ENCODE measurements at regions not wholly inside any gene's neighbourhood (a gene's known extent, or its start where the extent isn't known, plus 50 kb on each side); places are given as distances from the start of the nearest gene placed in this dataset.

DNA sequence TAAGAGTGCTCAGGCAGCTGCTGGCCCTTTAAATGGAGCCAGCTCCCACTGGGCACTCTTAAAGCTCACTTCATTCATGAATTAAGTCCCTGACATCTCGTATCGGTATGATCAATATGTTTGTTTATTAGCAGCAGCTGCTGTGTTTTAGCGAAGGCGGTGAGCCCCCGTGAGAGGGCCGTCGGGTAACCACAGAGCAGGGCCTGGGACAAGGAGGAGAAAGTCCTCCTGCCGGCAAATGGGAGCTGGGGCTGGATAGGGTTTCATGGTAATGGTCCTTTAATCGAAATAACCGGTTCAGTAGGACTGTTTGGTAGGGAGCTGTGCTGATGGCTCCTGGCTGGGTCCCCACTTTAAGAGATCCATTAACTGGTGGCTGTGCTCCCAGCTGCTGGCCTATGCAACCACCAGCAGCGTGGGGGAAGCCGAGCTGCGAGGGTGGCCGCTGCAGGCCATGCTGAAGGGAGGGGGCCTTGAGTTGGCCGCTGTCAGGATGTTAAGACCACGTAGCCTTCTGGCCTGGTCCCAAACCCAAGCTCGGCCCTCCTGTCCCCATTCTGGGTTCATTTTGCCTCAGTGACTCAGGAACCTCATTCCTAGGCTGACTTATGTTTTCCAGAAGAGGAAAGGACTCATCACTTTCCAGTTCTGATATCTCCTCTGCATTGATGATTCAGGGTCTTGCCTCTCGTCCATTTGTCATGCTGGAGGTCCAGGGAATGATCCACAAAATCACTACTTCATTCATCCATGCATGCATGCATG, 67.6 kb upstream of the NTRK3 start:
- no peak for DNase-seq (ENCODE audit: low read depth)
- no peak overlapping the region for H3K4me3 ChIP-seq (ENCODE audit: low read depth, low read length)
- TF ChIP-seq, protein P1, sequence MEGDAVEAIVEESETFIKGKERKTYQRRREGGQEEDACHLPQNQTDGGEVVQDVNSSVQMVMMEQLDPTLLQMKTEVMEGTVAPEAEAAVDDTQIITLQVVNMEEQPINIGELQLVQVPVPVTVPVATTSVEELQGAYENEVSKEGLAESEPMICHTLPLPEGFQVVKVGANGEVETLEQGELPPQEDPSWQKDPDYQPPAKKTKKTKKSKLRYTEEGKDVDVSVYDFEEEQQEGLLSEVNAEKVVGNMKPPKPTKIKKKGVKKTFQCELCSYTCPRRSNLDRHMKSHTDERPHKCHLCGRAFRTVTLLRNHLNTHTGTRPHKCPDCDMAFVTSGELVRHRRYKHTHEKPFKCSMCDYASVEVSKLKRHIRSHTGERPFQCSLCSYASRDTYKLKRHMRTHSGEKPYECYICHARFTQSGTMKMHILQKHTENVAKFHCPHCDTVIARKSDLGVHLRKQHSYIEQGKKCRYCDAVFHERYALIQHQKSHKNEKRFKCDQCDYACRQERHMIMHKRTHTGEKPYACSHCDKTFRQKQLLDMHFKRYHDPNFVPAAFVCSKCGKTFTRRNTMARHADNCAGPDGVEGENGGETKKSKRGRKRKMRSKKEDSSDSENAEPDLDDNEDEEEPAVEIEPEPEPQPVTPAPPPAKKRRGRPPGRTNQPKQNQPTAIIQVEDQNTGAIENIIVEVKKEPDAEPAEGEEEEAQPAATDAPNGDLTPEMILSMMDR (IDR thresholded peaks at IDR 0.05; ENCODE audit: low read depth, low read length, missing control alignments): no peak
- in situ Hi-C loops (cut with HindIII; ENCODE audit: low sequenced_read_pairs): no loop called here

DNA sequence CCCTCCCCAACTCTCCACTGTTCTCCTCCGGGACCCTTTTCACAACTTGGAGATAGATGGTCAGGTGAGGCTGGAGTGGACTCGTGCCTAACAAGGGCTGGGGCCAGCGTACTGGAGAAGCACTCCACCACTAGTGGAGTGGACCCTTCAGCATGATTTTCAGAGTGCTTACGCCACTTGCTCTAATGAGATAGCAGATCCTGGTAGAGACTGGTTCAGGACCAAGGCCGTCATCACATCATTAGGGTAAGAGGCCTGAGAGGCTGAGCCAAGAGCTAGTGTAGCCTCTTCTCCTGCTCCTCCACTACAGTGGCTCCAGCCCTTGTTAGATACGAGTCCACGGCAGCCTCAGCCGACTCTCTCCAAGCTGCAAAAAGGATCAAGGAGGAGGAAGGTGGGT, 66.9 kb upstream of the NTRK3 start:
- DNase-seq (ENCODE audit: low read depth): no peak
- in situ Hi-C loops (cut with HindIII; ENCODE audit: low sequenced_read_pairs): no loop called here
- TF ChIP-seq, protein P1 (IDR thresholded peaks at IDR 0.05; ENCODE audit: low read depth, low read length, missing control alignments): no peak
- no peak overlapping the region for H3K4me3 ChIP-seq (ENCODE audit: low read depth, low read length)

DNA sequence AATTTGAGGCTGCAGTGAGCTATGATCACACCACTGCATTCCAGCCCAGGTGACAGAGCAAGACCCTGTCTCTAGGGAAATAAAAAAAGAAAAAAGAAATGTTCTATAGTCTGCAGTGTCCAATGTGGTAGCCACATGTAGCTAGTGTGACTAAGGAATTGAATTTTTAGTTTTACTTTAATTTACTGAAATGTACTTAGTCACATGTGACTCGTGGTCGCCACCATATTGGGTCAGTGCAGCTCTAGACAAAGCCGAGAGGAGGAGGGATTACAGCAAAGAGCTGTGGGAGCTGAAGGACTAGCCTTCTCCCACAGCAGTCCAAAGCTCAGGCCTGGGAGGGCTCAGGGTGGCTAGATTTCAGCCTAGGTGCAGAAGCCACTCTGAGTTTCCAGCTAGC, 65.9 kb upstream of the NTRK3 start:
- no peak for DNase-seq (ENCODE audit: low read depth)
- in situ Hi-C loops (cut with HindIII; ENCODE audit: low sequenced_read_pairs): no loop called here
- TF ChIP-seq, protein P1 (IDR thresholded peaks at IDR 0.05; ENCODE audit: low read depth, low read length, missing control alignments): no peak
- H3K4me3 ChIP-seq (ENCODE audit: low read depth, low read length): no peak overlapping the region

DNA sequence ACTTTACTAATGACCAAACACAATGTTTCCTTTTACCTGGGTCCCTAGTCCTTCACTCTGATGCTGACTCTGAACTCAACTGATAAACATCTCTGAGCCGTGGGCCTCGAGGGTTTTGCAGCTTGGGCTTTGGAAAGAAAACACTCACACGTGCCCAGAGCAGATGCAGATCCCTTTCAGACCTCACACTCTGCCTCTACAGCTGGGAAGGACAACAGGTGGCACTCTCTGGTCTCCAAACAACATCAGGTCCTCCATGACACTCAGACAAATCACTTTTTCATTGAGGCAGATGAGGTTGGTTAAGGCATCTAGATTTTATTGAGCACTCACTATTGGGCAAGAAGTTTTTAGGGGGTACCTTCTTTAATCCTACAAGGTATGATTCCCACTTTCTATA, 64.7 kb upstream of the NTRK3 start:
- no peak overlapping the region for H3K4me3 ChIP-seq (ENCODE audit: low read depth, low read length)
- TF ChIP-seq, protein P1 (IDR thresholded peaks at IDR 0.05; ENCODE audit: low read depth, low read length, missing control alignments): no peak
- in situ Hi-C loops (cut with HindIII; ENCODE audit: low sequenced_read_pairs): no loop called here
- DNase-seq (ENCODE audit: low read depth): no peak

DNA sequence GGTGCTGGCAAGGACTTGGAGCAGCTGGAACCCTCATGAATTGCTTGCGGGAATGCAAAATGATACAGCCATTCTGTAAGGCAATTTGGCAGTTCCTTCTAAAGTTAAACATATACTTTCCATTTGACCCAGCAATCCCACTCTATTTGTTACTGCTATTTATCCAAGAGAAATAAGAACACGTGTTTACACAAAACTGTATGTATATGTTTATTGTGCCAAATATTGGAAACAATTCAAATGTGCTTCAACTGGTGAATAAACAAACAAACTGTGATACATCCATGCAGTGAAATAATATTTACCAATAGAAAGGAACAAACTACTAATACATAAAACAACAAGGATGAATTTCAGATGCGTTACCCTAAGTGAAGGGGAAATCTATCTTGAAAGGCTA, 60.0 kb upstream of the NTRK3 start:
- no peak for DNase-seq (ENCODE audit: low read depth)
- in situ Hi-C loops (cut with HindIII; ENCODE audit: low sequenced_read_pairs): no loop called here
- TF ChIP-seq, protein P1 (IDR thresholded peaks at IDR 0.05; ENCODE audit: low read depth, low read length, missing control alignments): no peak
- H3K4me3 ChIP-seq (ENCODE audit: low read depth, low read length): no peak overlapping the region

DNA sequence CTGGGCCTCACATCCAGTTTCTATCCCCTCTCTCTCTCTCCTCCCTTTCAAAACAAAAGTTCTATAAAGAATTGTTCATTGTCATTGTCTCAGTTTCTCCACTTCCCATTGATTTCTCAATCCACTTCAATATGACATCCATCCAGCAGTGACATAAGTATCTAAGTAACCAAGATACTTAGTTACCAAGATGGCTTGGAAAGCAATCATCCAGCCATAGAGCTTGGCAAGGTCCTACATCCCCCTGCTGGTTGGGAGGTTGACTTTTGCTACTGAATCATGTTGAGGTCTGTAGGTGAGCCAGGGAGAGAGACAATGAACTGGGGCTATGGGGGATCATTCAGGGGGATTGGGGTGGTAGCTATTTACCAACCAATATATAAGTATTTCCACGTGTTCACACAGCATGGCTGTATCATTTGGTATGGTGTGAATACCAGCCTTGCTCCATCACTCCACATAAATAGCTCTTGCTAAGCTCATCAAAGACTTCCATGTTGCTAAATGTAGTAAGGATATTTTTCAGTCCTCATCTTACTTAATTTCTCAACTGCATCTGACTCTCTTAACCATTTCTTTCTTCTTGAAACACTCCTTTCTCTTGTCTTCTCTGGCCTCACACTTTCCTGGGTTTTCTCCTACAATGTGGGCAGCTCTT, 58.8 kb upstream of the NTRK3 start:
- in situ Hi-C loops (cut with HindIII; ENCODE audit: low sequenced_read_pairs): no loop called here
- H3K4me3 ChIP-seq (ENCODE audit: low read depth, low read length): no peak overlapping the region

More for the DNA sequence above, 58.8 kb upstream of the NTRK3 start:
- TF ChIP-seq, protein P1 (IDR thresholded peaks at IDR 0.05; ENCODE audit: low read depth, low read length, missing control alignments): no peak
- no peak for DNase-seq (ENCODE audit: low read depth)

Measured in astrocyte of the cerebellum (primary cell).